Large intestine (tissue), 3 donors: ENCODE measurements at regions not wholly inside any gene's neighbourhood (a gene's known extent, or its start where the extent isn't known, plus 50 kb on each side); places are given as distances from the start of the nearest gene placed in this dataset.

Source experiments
- DNase-seq, 2 donors: peaks; one replicate each; pipeline versions ENCODE4 v3.0.0 to v3.0.0-alpha.2; 2013
- H3K27ac ChIP-seq: one replicate; pipeline ENCODE4 v1.5.1; 2013; ENCODE audit warnings: low read length
- H3K27me3 ChIP-seq: 2 replicates; pipeline ENCODE4 v1.6.1; 2013; ENCODE audit warnings: low read length; ENCODE audit not compliant: control insufficient read depth, insufficient read depth
- H3K36me3 ChIP-seq: 2 replicates; pipeline ENCODE4 v1.6.1; 2013; ENCODE audit warnings: low read length; ENCODE audit not compliant: control insufficient read depth, insufficient read depth
- H3K4me1 ChIP-seq: one replicate; pipeline ENCODE4 v1.6.1; 2013; ENCODE audit warnings: low read length; ENCODE audit not compliant: control insufficient read depth, insufficient read depth
- H3K4me3 ChIP-seq: one replicate; pipeline ENCODE4 v1.5.1; 2013; ENCODE audit warnings: low read length
- H3K9me3 ChIP-seq: one replicate; pipeline ENCODE4 v1.6.1; 2013; ENCODE audit warnings: mild to moderate bottlenecking, low read depth, low read length, moderate library complexity; ENCODE audit not compliant: control insufficient read depth
- WGBS: methylation state at CpG from one replicate; pipeline ENCODE4 v1.1.5; 2013; ENCODE audit warnings: low lambda C conversion rate; ENCODE audit not compliant: insufficient coverage; 5-methylcytosine and 5-hydroxymethylcytosine counted together

DNA sequence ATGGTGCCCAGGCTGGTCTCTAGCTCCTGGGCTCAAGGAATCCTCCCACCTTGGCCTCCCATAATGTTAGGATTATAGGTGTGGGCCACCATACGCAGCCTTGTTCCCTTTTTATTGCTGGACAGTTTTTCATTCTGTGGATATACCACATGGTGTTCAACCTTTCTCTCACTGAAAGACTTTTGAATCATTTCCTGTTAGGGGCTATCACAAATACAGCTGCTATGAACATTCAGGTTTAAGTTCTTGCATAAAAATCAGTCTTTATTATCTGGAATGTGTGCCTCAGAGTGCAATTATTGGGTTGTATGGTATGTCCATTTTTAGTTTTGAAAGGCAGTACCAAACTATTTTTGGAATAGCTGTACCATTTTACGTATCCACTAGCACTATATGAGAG, 647.2 kb downstream of the LIG4 start:
- WGBS: 100% methylated on average over 1 of the region's 2 CpGs
- no peaks in the 10 kb centered on the region for H3K36me3 ChIP-seq
- no peaks in the 10 kb centered on the region for H3K27me3 ChIP-seq
- H3K9me3 ChIP-seq: no peaks in the 10 kb centered on the region
- no peak overlapping the region for H3K4me3 ChIP-seq
- no peak overlapping the region for H3K27ac ChIP-seq
- H3K4me1 ChIP-seq: no peaks in the 10 kb centered on the region
- no peak for DNase-seq

DNA sequence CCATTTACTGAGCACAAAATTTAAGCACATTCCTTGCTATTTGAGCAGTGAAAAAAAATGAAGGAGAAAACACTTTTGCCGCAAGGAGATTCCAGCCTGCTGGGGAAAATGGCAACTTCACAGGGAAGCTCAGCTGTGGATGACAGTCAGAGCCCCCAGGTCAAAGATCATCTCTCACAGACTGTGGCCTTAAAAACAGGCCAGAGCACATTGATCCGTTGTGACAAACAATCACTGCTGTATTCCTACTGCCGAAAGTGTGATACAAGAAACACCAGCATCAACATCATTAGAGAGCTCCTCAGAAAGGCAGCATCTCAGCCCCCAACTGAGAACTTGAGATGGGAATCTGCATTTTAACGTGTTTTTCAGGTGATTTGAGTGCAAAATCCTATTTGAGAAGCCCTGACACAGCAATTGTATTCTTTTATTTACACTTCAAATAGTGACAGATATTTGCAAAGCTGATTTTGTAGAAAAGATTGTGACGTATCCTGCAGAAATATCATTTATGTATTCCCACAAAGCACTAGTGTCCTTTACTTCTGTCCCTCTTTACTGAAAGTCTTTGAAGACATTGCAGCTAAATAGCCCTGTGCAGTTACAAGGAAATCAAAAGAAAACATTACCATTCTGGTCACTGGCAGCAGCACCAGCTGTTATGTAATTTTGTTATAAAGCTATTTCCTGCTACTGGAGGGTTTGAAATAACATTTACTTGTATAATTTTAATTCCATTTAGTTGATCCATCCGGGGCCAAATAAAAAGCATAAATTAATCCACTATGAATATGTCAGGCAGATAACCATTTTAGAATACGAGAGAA, 652.0 kb downstream of the LIG4 start:
- no peaks in the 10 kb centered on the region for H3K36me3 ChIP-seq
- no peaks in the 10 kb centered on the region for H3K27me3 ChIP-seq
- no peak overlapping the region for H3K4me3 ChIP-seq
- H3K27ac ChIP-seq: no peak overlapping the region
- no peaks in the 10 kb centered on the region for H3K9me3 ChIP-seq
- WGBS: 63% methylated on average over 3 of the region's 7 CpGs
- no peaks in the 10 kb centered on the region for H3K4me1 ChIP-seq
- no peak for DNase-seq

DNA sequence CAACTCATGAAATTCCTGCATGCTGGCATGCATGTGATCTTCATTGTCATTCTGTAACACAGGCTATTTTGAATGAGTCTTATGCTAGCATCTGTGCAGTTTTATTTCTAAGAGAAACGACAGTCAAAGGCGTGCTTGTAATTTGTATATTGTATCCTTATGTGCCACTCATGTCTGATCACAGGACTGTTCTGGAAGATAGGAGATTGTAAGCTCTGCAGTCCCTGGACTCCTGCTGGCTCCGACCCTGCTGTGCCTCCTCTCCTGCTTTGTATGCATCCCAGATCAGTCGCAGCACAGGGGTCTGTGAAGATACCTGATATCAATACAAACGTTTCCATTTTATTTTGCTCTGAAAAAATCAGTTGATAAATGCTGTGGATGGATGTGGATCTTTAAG, 653.1 kb downstream of the LIG4 start:
- Histone ChIP-seq H3K4me3 (no peak overlapping the region), H3K9me3 (no peaks in the 10 kb centered on the region), H3K27me3 (no peaks in the 10 kb centered on the region), H3K27ac (no peak overlapping the region), H3K36me3 (no peaks in the 10 kb centered on the region), H3K4me1 (no peaks in the 10 kb centered on the region)
- WGBS: no CpG with 5 or more reads among the region's 5 CpGs
- no peak for DNase-seq

DNA sequence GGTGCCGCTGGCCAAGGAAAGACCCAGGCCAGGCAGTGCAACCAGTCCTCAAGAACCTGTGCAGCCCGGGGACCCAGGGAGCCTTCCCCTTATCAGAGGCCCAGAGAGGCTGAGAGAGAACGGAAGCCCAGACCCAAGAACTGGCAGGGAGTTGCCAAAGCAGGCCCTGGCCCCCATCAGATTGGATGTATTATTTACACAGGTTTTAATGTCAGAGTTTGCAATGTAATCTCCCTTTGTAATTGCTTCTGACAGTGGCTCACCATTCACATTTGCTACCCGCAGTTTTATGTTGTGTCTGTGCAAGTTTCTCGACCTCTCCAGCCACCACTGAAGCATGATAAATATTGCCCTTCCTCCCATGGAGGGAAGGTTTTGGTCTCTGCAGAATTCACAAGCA, 660.9 kb downstream of the LIG4 start:
- Histone ChIP-seq H3K4me3 (no peak overlapping the region), H3K9me3 (no peaks in the 10 kb centered on the region), H3K27ac (no peak overlapping the region), H3K4me1 (no peaks in the 10 kb centered on the region), H3K27me3 (no peaks in the 10 kb centered on the region), H3K36me3 (no peaks in the 10 kb centered on the region)
- DNase-seq: no peak
- no CpG with 5 or more reads among the region's 5 CpGs for WGBS

DNA sequence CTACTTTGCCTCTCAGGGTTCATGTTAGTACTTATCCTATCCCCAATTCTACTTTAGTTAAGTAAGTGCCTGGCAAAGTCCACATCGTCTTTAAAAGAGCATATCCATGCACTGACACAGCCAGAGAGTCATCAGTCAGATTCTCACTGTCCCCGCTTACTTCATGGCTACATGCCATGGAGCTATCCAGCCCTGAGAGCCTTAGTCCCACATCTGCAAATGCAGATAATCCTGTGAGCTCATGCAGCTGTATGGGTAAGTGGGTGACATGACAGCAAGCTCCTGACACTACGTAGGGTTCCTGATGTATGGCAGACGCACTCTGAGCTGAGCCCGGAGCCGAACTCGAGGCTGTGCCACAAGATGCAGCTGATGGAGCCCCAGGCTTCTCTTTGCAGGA, 661.5 kb downstream of the LIG4 start:
- Histone ChIP-seq H3K36me3 (no peaks in the 10 kb centered on the region), H3K27me3 (no peaks in the 10 kb centered on the region), H3K27ac (no peak overlapping the region), H3K4me1 (no peaks in the 10 kb centered on the region), H3K9me3 (no peaks in the 10 kb centered on the region), H3K4me3 (no peak overlapping the region)
- no CpG with 5 or more reads among the region's 7 CpGs for WGBS
- no peak for DNase-seq

DNA sequence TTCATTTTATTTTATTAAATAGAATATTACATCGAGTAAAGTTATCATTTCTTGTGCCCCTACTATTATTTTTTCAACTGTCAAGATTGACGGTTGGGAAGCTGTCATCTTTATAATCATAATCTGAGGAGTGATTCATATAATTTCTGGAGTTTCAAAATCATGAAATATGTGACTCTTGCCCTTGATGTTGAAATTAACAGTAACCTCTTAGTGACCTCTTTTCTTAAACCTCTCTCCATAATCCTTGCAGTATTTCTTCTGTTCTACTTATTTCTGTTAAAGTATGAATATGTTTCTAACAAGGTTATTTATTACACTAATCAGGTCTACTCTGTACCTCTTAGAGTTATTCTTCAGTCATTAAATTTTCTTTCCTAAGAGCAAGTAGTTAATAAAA, 663.8 kb downstream of the LIG4 start:
- Histone ChIP-seq H3K27ac (no peak overlapping the region), H3K4me3 (no peak overlapping the region), H3K36me3 (no peaks in the 10 kb centered on the region), H3K27me3 (no peaks in the 10 kb centered on the region), H3K4me1 (no peaks in the 10 kb centered on the region), H3K9me3 (no peaks in the 10 kb centered on the region)
- no peak for DNase-seq
- 94% methylated on average over 2 of the region's 2 CpGs for WGBS

DNA sequence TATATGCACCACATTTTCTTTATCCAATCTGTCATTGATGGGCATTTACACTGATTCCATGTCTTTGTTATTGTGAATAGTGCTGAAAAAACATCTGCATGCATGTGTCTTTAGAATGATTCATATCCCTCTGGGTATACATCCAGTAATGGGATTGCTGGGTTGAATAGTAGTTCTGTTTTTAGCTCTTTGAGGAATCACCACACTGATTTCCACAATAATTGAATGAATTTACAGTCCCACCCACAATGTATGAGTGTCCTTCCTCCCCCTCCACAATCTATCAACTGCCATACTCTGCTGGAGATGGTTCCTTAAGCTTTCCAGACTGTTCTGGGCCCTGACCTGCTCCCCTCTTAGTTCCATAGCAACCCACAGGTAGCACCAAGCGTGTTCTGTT, 667.0 kb downstream of the LIG4 start:
- H3K4me1 ChIP-seq: no peaks in the 10 kb centered on the region
- WGBS: no CpG with 5 or more reads among the region's 1 CpG
- no peak overlapping the region for H3K4me3 ChIP-seq
- H3K36me3 ChIP-seq: no peaks in the 10 kb centered on the region
- DNase-seq: no peak
- no peaks in the 10 kb centered on the region for H3K27me3 ChIP-seq
- no peaks in the 10 kb centered on the region for H3K9me3 ChIP-seq
- H3K27ac ChIP-seq: no peak overlapping the region

DNA sequence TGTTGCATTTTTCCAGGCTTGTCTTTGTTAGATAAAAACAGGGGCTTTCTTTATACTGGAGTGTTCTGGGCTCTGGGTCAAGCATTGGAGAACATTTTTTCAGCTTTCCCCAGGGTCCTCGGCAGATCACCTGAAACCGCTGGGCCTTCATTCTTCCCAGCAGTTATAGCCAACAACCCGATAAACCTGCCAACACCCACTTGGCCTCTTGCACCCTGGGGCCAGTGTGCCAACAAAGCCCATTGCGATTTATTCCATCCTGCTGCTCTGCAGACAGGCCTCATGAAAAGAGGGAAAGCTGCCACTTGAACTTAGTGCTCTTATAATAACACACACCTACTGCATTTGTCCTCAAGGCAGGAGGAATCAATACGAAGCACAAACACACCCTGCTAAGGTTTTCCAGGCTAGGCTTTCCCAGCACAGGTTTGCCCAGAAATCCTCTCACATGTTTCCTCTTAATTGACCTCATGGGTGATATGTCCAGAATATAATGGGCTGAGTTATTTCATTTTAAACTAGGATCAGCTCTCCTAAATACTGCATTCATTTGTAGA, 669.3 kb downstream of the LIG4 start:
- no peaks in the 10 kb centered on the region for H3K4me1 ChIP-seq
- no peaks in the 10 kb centered on the region for H3K36me3 ChIP-seq
- no CpG with 5 or more reads among the region's 5 CpGs for WGBS
- H3K9me3 ChIP-seq: no peaks in the 10 kb centered on the region
- no peaks in the 10 kb centered on the region for H3K27me3 ChIP-seq
- H3K27ac ChIP-seq: no peak overlapping the region
- no peak overlapping the region for H3K4me3 ChIP-seq
- DNase-seq: no peak

DNA sequence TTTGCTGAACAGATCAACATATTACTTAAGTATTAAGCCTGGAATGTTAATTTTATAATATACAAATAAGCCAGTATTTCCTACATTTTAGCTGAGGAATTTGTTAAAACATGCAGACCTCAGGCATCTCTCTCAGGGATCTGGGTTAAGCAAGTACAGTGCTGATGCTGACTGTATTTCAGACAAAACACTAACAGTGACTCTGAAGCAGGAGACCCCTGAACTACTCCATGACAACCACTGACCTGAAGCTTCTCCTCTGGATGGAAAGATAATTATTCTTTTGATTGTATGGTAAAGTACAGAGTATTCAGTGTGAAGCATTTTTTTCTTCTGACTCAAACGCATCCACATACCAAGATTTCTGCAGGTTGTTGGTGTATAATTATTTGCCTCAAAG, 680.8 kb downstream of the LIG4 start:
- Histone ChIP-seq H3K27me3 (no peaks in the 10 kb centered on the region), H3K4me3 (no peak overlapping the region), H3K27ac (no peak overlapping the region), H3K4me1 (no peaks in the 10 kb centered on the region), H3K9me3 (no peaks in the 10 kb centered on the region), H3K36me3 (no peaks in the 10 kb centered on the region)
- no peak for DNase-seq
- WGBS: no CpG with 5 or more reads among the region's 1 CpG

DNA sequence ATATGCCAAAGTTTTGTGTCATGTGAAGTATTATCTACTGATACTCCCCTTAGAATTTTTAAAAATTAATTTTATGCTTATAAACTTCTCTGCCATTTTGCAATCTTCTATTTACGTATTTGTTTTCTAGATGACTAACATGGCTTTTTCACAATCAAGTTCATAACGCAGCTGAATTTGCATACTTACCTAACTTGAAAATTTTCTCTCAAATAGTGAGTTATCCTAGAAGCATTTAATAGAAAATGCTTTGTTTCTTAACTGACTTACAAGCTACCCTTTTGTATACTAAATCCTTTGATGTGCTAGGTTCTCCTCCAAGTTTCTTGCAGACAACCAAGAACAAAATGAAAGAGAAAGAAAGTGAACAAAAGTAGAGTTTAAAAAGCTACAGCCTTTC, 683.5 kb downstream of the LIG4 start:
- Histone ChIP-seq H3K4me3 (no peak overlapping the region), H3K27me3 (no peaks in the 10 kb centered on the region), H3K36me3 (no peaks in the 10 kb centered on the region), H3K27ac (no peak overlapping the region), H3K4me1 (no peaks in the 10 kb centered on the region), H3K9me3 (no peaks in the 10 kb centered on the region)
- no peak for DNase-seq
- WGBS: 81% methylated on average over 2 of the region's 2 CpGs

DNA sequence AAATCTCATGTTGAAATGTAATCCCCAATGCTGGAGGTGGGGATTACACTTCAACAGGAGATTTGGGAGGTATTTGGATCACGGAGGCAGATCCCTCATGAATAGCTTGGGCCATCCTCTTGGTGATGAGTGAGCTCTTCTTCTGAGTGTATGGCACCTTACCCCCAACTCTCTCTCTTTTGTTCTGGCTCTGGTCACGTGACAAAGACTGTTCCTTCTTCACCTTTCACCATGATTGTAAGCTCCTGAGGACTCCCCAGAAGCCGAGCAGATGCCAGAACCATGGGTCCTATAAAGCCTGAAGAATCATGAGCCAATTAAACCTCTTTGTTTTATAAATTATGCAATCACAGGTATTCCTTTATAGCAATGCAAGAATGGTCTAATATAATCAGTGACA, 684.2 kb downstream of the LIG4 start:
- Histone ChIP-seq H3K4me1 (no peaks in the 10 kb centered on the region), H3K9me3 (no peaks in the 10 kb centered on the region), H3K27me3 (no peaks in the 10 kb centered on the region), H3K36me3 (no peaks in the 10 kb centered on the region), H3K27ac (no peak overlapping the region), H3K4me3 (no peak overlapping the region)
- no CpG with 5 or more reads among the region's 3 CpGs for WGBS
- no peak for DNase-seq
